GM19438 (cell line): ENCODE measurements at regions not wholly inside any gene's neighbourhood (a gene's known extent, or its start where the extent isn't known, plus 50 kb on each side); places are given as distances from the start of the nearest gene placed in this dataset.
"Not testable (repeated sequence)": the region's sequence is repeated elsewhere in the genome, so short reads cannot be mapped to it uniquely, and the experiment has no call there.

Experiments
- ATAC-seq: cut with Tn5 transposase; IDR thresholded peaks from one replicate; pipeline ENCODE4 v1.9.1; 2021; ENCODE audit warnings: low read depth; ENCODE audit not compliant: unreplicated experiment

DNA sequence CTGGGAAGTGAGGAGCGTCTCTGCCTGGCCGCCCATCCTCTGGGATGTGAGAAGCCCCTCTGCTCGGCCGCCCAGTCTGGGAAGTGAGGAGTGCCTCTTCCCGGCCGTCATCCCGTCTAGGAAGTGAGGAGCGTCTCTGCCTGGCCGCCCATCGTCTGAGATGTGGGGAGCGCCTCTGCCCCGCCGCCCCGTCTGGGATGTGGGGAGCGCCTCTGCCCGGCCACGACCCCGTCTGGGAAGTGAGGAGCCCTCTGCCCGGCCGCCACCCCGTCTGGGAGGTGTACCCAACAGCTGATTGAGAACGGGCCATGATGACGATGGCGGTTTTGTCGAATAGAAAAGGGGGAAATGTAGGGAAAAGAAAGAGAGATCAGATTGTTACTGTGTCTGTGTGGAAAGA lies 173.9 kb upstream of the PRSS1 start:
- not testable (repeated sequence) for ATAC-seq

DNA sequence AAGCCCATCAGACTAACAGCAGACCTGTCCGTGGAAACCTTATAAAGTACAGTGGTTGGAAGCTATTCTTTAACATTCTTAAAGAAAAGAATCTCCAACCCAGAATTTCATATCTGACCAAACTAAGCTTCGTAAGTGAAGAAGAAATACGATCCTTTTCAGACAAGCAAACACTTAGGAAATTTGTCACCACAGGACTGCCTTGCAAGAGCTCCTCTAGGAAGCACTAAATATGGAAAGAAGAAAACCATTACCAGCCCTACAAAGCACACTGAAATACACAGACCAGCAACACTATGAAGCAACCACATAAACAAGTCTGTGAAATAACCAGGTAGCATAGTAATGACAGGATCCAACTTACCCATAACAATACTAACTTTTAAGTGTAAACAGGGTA lies 177.7 kb upstream of the PRSS1 start:
- ATAC-seq, result no peak

DNA sequence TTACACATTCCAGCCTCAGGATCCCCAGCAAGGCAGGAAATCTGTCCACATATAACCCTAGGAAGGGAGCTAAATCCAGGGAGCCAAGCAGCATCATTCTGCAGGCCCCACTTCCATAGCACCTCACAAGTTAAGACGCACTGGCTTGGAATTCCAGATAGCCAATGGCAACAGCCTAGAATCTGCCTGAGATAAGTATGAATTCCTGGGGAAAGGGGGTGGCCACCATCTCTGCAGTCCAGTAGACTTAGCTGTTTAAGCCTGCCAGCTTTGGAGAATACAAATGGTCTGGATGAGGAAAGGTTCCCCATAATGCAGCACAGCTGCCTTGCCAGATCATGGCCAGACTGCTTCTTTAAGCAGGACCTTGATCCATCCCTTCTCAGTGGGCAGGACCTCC lies 179.4 kb upstream of the PRSS1 start:
- ATAC-seq, result no peak

DNA sequence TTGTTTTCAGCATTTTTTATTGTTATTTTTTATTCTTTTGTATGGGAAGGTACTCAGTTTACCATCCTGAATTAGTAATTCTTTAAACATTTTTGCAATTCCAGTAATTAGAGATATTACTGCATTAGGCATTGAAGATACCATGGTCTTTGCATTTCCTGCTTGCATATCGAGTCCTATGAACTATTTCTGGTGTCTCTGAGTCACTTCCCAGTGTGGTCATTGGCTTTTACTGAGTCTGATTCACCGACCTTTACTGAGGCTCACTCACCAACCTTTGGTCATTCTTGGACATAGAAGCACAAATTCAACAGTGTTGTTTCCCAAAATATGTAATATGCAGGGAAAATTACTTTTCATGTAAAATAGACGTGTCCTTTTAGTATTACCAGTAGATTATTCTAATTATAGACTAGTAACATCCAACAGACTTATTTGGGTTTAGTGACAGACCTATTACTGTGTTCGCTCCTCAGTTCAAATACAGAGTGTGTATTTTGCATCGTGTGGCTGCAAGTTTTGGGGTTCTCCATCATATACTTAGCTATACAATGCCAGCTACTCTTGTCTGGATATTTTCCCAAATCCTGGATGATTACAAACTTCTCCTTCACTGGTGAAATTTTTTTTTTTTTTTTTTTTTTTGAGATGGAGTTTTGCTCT lies 180.7 kb upstream of the PRSS1 start:
- ATAC-seq, result no peak

DNA sequence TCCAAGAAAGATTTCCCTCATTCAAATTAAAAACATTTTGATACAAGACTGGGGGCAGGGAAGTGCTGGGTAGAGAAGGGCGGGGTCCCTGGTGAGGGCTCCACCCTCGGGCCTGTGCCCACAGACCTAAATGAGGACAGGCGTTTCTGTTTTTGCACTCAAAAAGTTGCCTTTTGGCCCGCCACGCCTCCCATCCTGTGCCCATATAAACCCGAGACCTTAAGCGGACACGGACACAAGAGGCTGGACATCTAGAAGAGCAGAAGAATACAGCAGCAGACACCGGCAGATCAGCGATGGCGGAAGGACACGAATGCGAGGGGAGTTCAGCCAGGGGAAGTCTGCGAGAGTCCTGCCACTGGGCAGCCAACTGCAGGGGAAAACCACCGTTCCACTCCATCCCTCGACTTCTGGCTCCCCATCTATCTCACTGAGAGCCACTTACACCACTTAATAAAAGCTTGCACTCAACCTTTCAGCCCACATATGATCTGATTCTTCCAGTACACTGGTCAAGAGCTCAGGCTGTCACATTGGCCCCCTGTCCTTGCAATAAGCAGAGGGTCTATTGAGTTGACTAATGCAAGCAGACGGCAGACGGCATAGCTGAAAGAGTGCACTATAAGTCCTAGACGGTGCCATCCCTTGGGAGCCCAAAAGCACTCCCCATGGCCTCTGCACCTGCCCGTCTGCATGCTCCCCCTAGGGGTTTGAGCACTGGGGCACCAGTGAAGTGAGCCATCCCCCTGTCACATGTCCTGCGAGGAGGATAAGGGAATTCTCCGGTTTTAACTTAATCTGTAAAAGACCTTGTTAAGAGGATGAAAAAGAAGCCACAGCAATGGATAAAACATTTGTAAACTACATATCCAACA lies 181.8 kb upstream of the PRSS1 start:
- ATAC-seq, result no peak

DNA sequence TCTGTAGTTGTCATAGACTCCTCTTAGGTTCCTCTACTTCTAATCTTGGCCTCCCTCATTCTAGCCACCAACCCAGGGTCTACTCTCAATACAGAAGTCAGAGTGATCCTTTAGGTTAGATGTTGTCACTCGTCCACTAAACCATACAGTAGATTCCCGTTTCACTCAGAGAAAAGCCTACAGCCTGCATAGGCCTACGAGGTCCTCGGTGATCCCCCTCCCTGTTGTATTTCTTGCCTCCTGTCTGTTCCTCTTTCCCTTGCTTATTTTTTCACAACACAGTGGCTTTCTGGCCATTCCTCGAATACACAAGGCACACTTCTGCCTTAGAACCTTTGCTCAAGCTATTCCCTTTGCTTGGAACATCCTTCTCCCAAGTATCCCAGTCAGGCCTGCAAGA lies 183.0 kb upstream of the PRSS1 start:
- ATAC-seq, result no peak

DNA sequence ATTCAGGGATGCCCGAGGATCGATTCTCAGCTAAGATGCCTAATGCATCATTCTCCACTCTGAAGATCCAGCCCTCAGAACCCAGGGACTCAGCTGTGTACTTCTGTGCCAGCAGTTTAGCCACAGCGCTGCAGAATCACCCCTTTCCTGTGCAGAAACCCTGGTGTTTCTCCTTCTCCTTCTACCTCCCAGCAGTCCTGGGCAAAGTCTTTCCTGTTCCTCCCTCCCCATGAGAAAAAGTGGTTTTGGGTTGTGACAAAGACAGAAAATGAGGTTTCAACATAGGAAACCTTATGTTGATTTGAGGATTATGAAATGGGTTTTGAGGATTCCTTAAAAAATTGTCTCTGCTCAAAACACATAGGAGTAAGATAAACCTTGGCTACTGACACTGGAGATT lies 185.1 kb upstream of the PRSS1 start:
- not testable (repeated sequence) for ATAC-seq

DNA sequence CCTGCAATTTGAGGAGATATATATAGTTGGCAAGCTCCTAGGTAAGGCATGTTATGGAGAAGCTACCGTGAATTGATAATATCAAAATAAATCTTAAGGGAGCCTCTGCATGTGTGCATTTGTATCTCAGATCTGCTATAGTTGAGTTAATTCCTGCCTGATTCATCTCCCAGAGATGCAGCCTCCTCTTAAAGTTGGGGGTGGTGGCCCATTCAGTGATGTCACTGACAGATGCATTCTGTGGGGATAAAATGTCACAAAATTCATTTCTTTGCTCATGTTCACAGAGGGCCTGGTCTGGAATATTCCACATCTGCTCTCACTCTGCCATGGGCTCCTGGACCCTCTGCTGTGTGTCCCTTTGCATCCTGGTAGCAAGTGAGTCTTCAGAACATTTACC lies 185.8 kb upstream of the PRSS1 start:
- no peak for ATAC-seq

DNA sequence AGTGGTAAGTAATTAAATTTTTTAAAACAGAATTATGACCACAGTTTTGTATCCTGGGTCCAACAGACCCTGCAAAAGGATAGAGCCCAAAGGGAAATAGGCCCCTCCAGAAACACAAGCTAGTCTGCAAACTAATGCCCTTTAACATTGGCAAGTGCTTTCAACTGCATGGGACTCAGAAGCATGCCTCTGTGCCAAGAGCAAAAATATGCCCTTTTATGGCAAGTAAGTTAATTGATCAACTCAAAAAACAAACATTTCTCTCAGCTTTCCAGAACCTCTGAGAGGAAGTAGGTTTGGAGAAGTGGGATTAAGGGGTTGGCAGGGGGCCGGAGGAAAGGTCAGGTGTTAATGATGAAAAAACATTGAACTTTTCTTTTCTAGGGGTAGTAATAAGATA lies 186.6 kb upstream of the PRSS1 start:
- ATAC-seq, result no peak

DNA sequence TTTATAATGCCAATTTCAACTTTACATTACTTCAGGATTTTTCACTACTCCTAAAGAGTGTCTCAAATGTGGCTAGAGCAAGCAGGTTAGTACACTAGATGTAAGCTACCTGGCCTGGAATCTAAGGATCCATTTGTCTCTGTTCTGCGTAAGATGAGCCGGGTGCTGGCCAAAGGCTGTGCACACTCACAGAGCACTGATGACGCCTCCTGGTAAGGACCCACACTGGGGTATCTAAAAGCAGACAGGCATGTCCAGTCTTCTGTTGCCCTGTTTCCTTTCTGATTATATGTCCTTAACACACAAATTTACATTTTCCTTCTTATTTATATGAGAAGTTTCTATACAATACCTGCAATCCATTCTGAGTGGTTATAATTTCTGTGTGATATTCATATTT lies 187.9 kb upstream of the PRSS1 start:
- ATAC-seq, result not testable (repeated sequence)

DNA sequence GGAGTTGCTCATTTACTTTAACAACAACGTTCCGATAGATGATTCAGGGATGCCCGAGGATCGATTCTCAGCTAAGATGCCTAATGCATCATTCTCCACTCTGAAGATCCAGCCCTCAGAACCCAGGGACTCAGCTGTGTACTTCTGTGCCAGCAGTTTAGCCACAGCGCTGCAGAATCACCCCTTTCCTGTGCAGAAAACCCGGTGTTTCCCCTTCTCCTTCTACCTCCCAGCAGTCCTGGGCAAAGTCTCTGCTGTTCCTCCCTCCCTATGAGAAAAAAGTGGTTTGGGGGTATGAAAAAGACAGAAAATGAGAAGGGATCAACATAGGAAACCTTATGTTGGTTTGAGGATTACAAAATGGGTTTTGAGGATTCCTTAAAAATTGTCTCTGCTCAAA lies 188.5 kb upstream of the PRSS1 start:
- not testable (repeated sequence) for ATAC-seq

DNA sequence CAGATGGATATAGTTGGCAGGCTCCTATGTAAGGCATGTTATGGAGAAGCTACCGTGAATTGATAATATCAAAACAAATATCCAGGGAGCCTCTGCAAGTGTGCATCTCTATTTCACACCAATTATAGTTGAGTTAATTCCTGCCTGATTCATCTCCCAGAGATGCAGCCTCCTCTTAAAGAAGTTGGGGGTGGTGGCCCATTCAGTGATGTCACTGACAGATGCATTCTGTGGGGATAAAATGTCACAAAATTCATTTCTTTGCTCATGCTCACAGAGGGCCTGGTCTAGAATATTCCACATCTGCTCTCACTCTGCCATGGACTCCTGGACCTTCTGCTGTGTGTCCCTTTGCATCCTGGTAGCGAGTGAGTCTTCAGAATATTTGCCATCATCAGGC lies 189.1 kb upstream of the PRSS1 start:
- no peak for ATAC-seq

DNA sequence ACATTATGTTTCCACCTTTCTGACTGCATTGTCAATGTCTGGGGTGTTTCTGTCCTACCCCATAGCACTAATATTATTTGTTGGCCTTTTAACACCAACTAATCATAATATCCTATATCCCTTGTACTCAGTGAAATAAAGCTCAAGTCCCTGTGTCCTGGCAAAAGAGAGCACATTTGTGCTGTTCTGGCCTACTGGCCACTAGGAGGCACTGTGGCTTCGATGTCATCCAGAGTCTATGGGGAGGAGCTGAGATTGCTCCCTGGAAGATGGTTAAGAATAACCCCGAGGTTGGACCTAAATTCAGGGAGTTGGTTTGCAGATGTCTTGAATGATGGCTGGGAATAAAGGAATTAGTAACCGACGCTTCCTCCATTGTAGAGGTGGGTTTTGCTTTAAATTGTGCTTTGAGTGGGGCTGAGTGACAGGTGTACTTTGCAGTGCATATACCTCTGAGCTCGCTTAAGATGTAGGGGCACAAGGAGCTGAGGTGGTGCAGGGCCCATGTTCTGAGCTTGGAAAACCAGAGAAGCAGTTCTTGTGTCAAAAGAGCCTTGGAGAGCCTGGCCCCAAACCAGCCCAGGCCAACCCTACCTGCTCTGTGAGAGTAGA lies 191.2 kb upstream of the PRSS1 start:
- ATAC-seq, result peak; percentile 92

DNA sequence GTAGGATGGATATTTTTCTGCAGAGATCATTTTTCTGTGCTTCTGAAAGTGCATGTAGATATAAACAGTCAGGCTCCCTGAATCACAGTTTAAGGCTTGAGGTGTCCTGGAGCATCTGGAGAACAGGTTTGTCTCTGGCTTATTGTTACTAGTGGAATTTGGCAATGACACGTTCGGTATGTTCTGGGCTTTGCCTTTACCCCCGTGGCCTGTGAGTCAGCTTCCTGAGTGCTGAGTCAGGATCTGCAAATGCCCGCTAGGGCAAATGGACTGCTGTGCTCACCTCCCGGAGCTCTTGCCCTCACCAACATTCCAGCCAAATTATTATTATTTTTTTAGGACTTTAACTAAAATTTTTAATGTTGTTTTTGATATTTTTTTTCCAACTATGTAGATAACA lies 192.5 kb upstream of the PRSS1 start:
- no peak for ATAC-seq

DNA sequence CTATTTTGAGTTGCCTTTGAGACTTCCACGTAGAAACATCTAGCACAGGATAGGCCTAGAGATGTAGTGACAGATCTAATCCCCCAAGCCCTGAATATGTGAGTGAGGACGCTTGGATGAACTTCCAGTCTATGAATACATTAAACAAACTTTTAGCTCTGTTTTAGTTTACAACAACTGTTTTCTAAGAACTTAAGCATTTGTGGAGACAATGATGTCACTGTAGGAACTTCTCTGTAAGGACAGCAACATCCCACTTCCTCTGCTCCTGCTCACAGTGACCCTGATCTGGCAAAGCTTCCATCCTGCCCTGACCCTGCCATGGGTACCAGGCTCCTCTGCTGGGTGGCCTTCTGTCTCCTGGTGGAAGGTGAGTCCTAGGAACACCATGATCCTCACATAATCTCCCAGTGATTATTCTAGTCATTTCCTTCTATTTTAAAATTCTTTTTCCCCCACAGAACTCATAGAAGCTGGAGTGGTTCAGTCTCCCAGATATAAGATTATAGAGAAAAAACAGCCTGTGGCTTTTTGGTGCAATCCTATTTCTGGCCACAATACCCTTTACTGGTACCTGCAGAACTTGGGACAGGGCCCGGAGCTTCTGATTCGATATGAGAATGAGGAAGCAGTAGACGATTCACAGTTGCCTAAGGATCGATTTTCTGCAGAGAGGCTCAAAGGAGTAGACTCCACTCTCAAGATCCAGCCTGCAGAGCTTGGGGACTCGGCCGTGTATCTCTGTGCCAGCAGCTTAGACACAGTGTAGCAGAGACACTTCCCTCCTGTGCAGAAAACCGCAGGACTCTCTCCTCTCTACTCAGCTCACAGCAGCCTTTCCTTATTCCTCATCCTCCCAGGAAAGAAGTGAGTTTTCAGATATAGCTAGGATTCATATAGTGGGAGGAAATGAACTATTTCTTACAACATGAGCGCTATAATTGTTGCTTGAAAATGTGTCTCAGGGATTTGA lies 194.4 kb upstream of the PRSS1 start:
- no peak for ATAC-seq

DNA sequence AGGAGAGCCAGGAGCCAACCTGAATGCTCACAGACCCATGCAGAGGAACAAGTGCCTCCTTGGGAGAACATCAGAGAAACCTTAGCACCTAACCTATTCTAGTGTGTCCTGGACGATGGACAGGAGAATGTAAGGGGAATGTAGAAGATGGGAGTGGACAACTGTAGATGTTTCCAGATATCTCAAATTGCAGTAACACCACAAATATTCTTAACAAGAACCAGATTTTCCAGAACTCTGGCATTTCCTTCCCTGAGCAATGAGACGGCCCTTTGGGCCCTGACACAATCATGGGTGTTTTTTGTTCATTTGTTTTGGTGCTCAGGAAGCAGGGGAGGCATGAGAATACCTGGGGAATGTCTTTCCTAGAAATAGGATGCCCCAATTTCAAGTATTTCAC lies 196.1 kb upstream of the PRSS1 start:
- no peak for ATAC-seq

DNA sequence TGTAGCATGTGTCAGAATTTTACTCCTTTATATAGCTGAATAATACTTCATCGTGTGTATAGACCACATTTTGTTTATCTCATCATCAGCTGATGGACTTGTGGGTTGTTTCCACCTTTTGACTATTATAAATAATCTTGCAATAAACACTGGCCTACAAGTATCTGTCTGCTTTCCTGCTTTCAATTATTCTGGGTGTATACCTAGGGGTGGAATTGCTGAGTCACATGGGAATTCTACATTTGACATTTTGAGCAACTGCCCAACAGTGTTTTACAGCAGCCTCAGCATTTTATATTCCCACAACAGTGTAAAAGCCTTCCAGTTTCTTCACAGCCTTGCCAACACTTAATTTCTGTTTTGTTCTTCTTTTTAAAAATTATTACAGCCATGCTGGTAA lies 200.3 kb upstream of the PRSS1 start:
- ATAC-seq, result no peak

DNA sequence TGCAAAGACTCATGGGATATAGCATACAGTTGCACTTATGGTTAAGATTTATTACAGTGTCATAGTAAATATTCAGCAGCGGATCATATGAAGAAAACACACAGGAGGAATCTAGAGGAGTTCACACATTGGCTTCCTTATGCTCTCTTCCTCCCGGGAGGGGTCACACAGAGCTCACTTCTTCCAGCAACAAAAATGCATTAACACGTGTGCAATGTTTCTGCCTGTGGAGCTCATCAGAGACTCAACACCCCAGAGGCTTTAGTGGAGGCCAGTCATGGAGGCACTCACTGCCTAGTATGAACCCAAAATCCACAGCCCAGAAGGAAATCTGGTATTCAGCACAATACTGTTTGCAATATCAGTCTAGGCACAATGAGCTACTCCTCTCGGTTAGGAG lies 202.8 kb upstream of the PRSS1 start:
- no peak for ATAC-seq

DNA sequence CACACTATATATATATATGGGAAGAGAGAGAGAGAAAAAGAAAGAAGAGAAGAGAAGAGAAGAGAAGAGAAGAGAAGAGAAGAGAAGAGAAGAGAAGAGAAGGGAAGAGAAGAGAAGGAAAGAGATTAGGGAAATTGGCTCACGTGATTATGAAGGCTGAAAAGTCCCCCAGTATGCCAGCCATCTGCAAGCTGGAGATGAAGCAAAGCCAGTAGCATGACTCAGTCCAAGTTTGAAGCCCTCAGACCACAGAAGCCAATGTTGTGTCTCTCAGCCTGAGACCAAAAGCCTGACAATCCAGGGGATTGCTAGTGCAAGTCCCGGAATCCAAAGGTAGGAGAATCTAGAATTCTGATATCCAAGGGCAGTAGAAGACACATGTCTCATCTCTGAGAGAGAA lies 206.3 kb upstream of the PRSS1 start:
- ATAC-seq, result no peak

DNA sequence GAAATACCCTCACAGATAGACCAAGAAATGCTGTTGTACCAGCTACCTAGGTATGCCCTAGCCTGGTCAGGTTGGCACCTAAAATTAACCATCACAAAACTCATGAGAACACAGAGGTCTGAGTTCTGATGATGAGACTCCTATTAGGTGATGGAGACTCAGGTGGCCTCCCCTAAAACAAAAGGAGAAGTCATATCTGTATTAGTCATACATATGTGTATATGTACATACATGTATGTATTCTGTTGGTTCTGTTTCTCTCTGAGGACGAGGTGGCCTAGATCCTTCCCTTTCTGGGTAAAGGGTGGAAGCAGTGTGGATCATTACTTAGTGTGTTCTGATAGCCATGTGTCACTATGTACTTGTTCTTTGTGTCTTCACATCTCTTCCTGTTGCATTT lies 207.2 kb upstream of the PRSS1 start:
- ATAC-seq, result no peak

DNA sequence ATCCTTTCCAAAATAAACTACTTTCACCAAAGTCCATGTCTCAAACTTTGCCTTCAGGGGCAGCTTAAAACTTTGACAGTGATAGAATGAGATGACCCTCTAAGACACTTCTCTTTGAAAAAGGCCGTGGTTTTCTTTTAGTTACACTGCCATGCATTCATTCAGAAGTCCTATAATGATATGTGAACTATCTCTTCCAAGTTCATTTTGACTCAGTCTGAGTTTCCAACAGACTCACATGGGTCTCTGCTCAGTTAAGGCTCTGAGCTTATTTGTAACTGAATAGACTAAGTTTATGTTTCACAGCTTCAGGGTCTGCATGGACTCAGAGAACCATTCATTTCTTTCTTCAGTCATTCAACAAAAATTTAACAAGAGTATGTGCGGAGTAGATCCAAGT lies 208.9 kb upstream of the PRSS1 start:
- no peak for ATAC-seq
